Thyroid gland (tissue), 4 donors: ENCODE measurements at regions not wholly inside any gene's neighbourhood (a gene's known extent, or its start where the extent isn't known, plus 50 kb on each side); places are given as distances from the start of the nearest gene placed in this dataset.
"Not testable (repeated sequence)": the region's sequence is repeated elsewhere in the genome, so short reads cannot be mapped to it uniquely, and the experiment has no call there.

ENCODE experiments used
- DNase-seq, 2 donors: peaks; one replicate each; pipeline ENCODE4 v3.0.0-alpha.2; 2019
- H3K27ac ChIP-seq, 3 donors: fragments of 200-600 bp; sonication (generic); 1 replicate in 2 of 3; 2 replicates in 1 of 3; pipeline ENCODE4 v1.5.1; 2016 to 2019; ENCODE audit warnings: mild to moderate bottlenecking in 1 of 3, moderate library complexity in 1 of 3
- H3K27me3 ChIP-seq: fragments of 200-600 bp; sonication (generic); one replicate; pipeline ENCODE4 v1.5.1; 2019
- H3K36me3 ChIP-seq, 2 donors: fragments of 200-600 bp; sonication (generic); one replicate each; pipeline ENCODE4 v1.5.1; 2016 to 2019
- H3K4me1 ChIP-seq, 2 donors: fragments of 200-600 bp; sonication (generic); one replicate each; pipeline ENCODE4 v1.5.1; 2017 to 2019
- H3K4me3 ChIP-seq, 3 donors: fragments of 200-600 bp; sonication (generic); replicated peaks in 1 of 3; 1 replicate in 2 of 3; 2 replicates in 1 of 3; pipeline ENCODE4 v1.5.1; 2016; ENCODE audit warnings: mild to moderate bottlenecking in 1 of 3
- H3K9me3 ChIP-seq: fragments of 200-600 bp; sonication (generic); one replicate; pipeline ENCODE4 v1.5.1; 2017
- POLR2A ChIP-seq, 2 donors: fragments of 450-650 bp; IDR thresholded peaks; one replicate each; pipeline ENCODE4 v1.6.1; 2017; ENCODE audit warnings: antibody characterized with exemption in 2 of 2, mild to moderate bottlenecking in 2 of 2, moderate library complexity in 1 of 2
- WGBS, 2 donors: methylation state at CpG; one replicate each; pipeline ENCODE4 v1.1.5; 2017; 5-methylcytosine and 5-hydroxymethylcytosine counted together
- intact Hi-C: fragments of 100-400 bp; cut with DNase I; formaldehyde crosslinking; loops from one replicate; pipeline ENCODE4 v1.15.1; 2023
- TF ChIP-seq, protein P1 (sequence below), 6 experiments: fragments of 200-600 bp in 3 of 6; fragments of 450-650 bp in 3 of 6; sonication (generic) in 3 of 6; IDR thresholded peaks; one replicate each; pipeline ENCODE4 v1.5.1; 2016 to 2019; ENCODE audit warnings: antibody characterized with exemption in 6 of 6, mild to moderate bottlenecking in 2 of 6, inconsistent platforms in 1 of 6, moderate library complexity in 1 of 6

GRCh38 chr6:81515562-81516453, 236.7 kb downstream of the TENT5A start:
- no peaks in the 10 kb centered on the region for H3K36me3 ChIP-seq
- no peaks in the 10 kb centered on the region for H3K9me3 ChIP-seq
- no peak overlapping the region for H3K4me3 ChIP-seq
- no peak for TF ChIP-seq POLR2A (IDR thresholded peaks at IDR 0.05)
- TF ChIP-seq, protein P1, sequence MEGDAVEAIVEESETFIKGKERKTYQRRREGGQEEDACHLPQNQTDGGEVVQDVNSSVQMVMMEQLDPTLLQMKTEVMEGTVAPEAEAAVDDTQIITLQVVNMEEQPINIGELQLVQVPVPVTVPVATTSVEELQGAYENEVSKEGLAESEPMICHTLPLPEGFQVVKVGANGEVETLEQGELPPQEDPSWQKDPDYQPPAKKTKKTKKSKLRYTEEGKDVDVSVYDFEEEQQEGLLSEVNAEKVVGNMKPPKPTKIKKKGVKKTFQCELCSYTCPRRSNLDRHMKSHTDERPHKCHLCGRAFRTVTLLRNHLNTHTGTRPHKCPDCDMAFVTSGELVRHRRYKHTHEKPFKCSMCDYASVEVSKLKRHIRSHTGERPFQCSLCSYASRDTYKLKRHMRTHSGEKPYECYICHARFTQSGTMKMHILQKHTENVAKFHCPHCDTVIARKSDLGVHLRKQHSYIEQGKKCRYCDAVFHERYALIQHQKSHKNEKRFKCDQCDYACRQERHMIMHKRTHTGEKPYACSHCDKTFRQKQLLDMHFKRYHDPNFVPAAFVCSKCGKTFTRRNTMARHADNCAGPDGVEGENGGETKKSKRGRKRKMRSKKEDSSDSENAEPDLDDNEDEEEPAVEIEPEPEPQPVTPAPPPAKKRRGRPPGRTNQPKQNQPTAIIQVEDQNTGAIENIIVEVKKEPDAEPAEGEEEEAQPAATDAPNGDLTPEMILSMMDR (IDR thresholded peaks at IDR 0.05), result no peak
- no peak for DNase-seq
- no peak overlapping the region for H3K27ac ChIP-seq
- no peaks in the 10 kb centered on the region for H3K4me1 ChIP-seq
- no peaks in the 10 kb centered on the region for H3K27me3 ChIP-seq
- WGBS, 2 donors, result 68 to 76% methylated on average over 7 of the region's 7 CpGs
- intact Hi-C loops, result no loop called here

DNA sequence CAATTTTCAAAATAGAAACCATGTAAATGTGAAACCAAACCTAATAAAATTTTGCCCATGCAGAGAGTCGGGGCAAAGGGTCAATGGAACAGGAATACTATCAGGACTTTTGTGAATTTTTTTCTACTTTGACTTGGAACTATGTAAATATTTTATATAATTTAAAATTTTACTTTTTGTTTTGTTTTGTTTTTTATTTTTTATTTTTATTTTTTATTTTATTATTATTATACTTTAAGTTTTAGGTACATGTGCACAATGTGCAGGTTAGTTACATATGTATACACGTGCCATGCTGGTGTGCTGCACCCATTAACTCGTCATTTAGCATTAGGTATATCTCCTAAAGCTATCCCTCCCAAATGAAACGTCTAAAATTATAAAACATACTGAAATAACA, 238.3 kb downstream of the TENT5A start:
- H3K9me3 ChIP-seq, DNase-seq, H3K4me3 ChIP-seq, intact Hi-C loops, H3K4me1 ChIP-seq, H3K36me3 ChIP-seq, H3K27ac ChIP-seq, H3K27me3 ChIP-seq: not testable (repeated sequence)
- WGBS, 2 donors, result 82 to 83% methylated on average over 4 of the region's 4 CpGs

GRCh38 chr6:81511423-81511822, 241.1 kb downstream of the TENT5A start:
- no peak for TF ChIP-seq POLR2A (IDR thresholded peaks at IDR 0.05)
- 0% methylated on average over 1 of the region's 1 CpG for WGBS, 2 donors
- intact Hi-C loops, result no loop called here

DNA sequence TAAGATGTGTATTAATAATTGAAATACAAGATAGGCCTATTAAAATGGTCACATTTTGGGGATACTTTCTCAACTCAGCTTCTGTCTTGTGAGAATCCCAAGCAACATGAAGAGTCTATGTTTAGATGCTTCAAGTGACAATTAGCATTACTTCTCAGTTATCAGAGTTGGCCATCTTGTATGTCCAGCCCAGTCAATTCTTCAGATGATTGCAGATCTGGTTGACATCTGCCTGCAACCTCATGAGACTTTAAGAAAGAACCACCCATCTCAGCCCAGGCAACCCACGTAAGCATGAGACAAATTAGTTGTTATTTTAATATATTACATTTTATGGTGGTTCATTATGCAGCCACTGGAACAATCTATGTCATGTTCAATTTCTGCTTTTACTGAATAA, 256.5 kb downstream of the TENT5A start:
- Histone ChIP-seq H3K4me3 (no peak overlapping the region), H3K36me3 (no peaks in the 10 kb centered on the region), H3K4me1 (peaks cover 0 to under 1% of the 10 kb centered on the region in 2 donors), H3K27ac (no peak overlapping the region), H3K27me3 (no peaks in the 10 kb centered on the region), H3K9me3 (no peaks in the 10 kb centered on the region)
- intact Hi-C loops, result no loop called here
- 84 to 90% methylated on average over 1 of the region's 1 CpG for WGBS, 2 donors
- DNase-seq, result no peak
- TF ChIP-seq, protein P1 (IDR thresholded peaks at IDR 0.05), result no peak
- TF ChIP-seq POLR2A (IDR thresholded peaks at IDR 0.05), result no peak

More at GRCh38 chr6:81511423-81511822, 241.1 kb downstream of the TENT5A start:
- no peaks in the 10 kb centered on the region for H3K27me3 ChIP-seq
- no peak overlapping the region for H3K27ac ChIP-seq
- DNase-seq, result no peak
- H3K4me1 ChIP-seq, result no peaks in the 10 kb centered on the region
- H3K9me3 ChIP-seq, result no peaks in the 10 kb centered on the region
- H3K4me3 ChIP-seq, result no peak overlapping the region
- no peaks in the 10 kb centered on the region for H3K36me3 ChIP-seq

GRCh38 chr6:81491454-81492101, 260.9 kb downstream of the TENT5A start:
- no peaks in the 10 kb centered on the region for H3K36me3 ChIP-seq
- peak overlapping the region in 1 of 3 donors; percentile 55 for H3K27ac ChIP-seq
- DNase-seq, result no peak
- peaks cover 0 to 3% of the 10 kb centered on the region in 2 donors for H3K4me1 ChIP-seq
- no peaks in the 10 kb centered on the region for H3K27me3 ChIP-seq
- no peaks in the 10 kb centered on the region for H3K9me3 ChIP-seq
- TF ChIP-seq, protein P1 (IDR thresholded peaks at IDR 0.05), result no peak
- TF ChIP-seq POLR2A (IDR thresholded peaks at IDR 0.05), result no peak
- H3K4me3 ChIP-seq, result no peak overlapping the region
- intact Hi-C loops, result no loop called here

GRCh38 chr6:81487489-81487888, 265.0 kb downstream of the TENT5A start:
- no peaks in the 10 kb centered on the region for H3K27me3 ChIP-seq
- no peaks in the 10 kb centered on the region for H3K9me3 ChIP-seq
- H3K36me3 ChIP-seq, result no peaks in the 10 kb centered on the region
- peaks cover 0 to 3% of the 10 kb centered on the region in 2 donors for H3K4me1 ChIP-seq
- 79% methylated on average over 1 of the region's 1 CpG for WGBS, 2 donors
- no peak for DNase-seq
- intact Hi-C loops, result no loop called here
- H3K4me3 ChIP-seq, result no peak overlapping the region
- H3K27ac ChIP-seq, result no peak overlapping the region
- TF ChIP-seq POLR2A (IDR thresholded peaks at IDR 0.05), result no peak
- TF ChIP-seq, protein P1 (IDR thresholded peaks at IDR 0.05), result no peak
